ENCODE measurements at regions not wholly inside any gene's neighbourhood (a gene's known extent, or its start where the extent isn't known, plus 50 kb on each side); places are given as distances from the start of the nearest gene placed in this dataset.
"Not testable (repeated sequence)": the region's sequence is repeated elsewhere in the genome, so short reads cannot be mapped to it uniquely, and the experiment has no call there.

- no peak overlapping the region for H3K27ac Mint-ChIP-seq
- peaks cover 8% of the 10 kb centered on the region in 2 donors for H3K9me3 Mint-ChIP-seq
- no peak for DNase-seq (ENCODE audit: low spot score in 2 of 2)
- ATAC-seq, result no peak
- H3K36me3 Mint-ChIP-seq, result no peaks in the 10 kb centered on the region
These were observed 80.9 kb upstream of the ZNF469 start for GRCh38 chr16:88301886-88302285.

- Mint-ChIP-seq H3K9me3 (peaks cover 8% of the 10 kb centered on the region in 2 donors), H3K27ac (no peak overlapping the region), H3K36me3 (no peaks in the 10 kb centered on the region)
- no peak for DNase-seq (ENCODE audit: low spot score in 2 of 2)
- ATAC-seq, result no peak
These were observed 80.1 kb upstream of the ZNF469 start for GRCh38 chr16:88302666-88303065.

GRCh38 chr16:88303405-88303804 lies 79.4 kb upstream of the ZNF469 start:
- ATAC-seq, result no peak
- DNase-seq (ENCODE audit: low spot score in 2 of 2), result no peak
- peaks cover 8% of the 10 kb centered on the region in 2 donors for H3K9me3 Mint-ChIP-seq
- no peak overlapping the region for H3K27ac Mint-ChIP-seq
- H3K36me3 Mint-ChIP-seq, result no peaks in the 10 kb centered on the region

- DNase-seq (ENCODE audit: low spot score in 2 of 2) (no peak), ATAC-seq (no peak)
- Mint-ChIP-seq H3K27ac (no peak overlapping the region), H3K36me3 (no peaks in the 10 kb centered on the region), H3K9me3 (peaks cover 8% of the 10 kb centered on the region in 2 donors)
These were observed 78.6 kb upstream of the ZNF469 start for GRCh38 chr16:88303890-88304819.

- Mint-ChIP-seq H3K27ac (no peak overlapping the region), H3K9me3 (peaks cover 8% of the 10 kb centered on the region in 2 donors), H3K36me3 (no peaks in the 10 kb centered on the region)
- no peak for DNase-seq (ENCODE audit: low spot score in 2 of 2)
- ATAC-seq, result no peak
These were observed 77.6 kb upstream of the ZNF469 start for GRCh38 chr16:88305176-88305575.

GRCh38 chr16:88306411-88306810 lies 76.3 kb upstream of the ZNF469 start:
- Mint-ChIP-seq H3K36me3 (no peaks in the 10 kb centered on the region), H3K9me3 (peaks cover 8% of the 10 kb centered on the region in 2 donors), H3K27ac (no peak overlapping the region)
- DNase-seq (ENCODE audit: low spot score in 2 of 2), result no peak
- no peak for ATAC-seq

GRCh38 chr16:88306860-88307545 lies 75.8 kb upstream of the ZNF469 start:
- DNase-seq (ENCODE audit: low spot score in 2 of 2) (no peak), ATAC-seq (no peak)
- Mint-ChIP-seq H3K9me3 (peaks cover 12 to 13% of the 10 kb centered on the region in 2 donors), H3K36me3 (peaks cover 5% of the 10 kb centered on the region in 2 donors), H3K27ac (no peak overlapping the region)

GRCh38 chr16:88308441-88309173 lies 74.2 kb upstream of the ZNF469 start:
- ATAC-seq (no peak), DNase-seq (ENCODE audit: low spot score in 2 of 2) (no peak)
- H3K27ac Mint-ChIP-seq, result no peak overlapping the region
- peaks cover 17 to 21% of the 10 kb centered on the region in 2 donors for H3K9me3 Mint-ChIP-seq
- peaks cover 5 to 9% of the 10 kb centered on the region in 2 donors for H3K36me3 Mint-ChIP-seq

GRCh38 chr16:88309174-88309907 lies 73.4 kb upstream of the ZNF469 start:
- H3K9me3 Mint-ChIP-seq, result peaks cover 17 to 21% of the 10 kb centered on the region in 2 donors
- no peak for ATAC-seq
- no peak for DNase-seq (ENCODE audit: low spot score in 2 of 2)
- peaks cover 5 to 9% of the 10 kb centered on the region in 2 donors for H3K36me3 Mint-ChIP-seq
- no peak overlapping the region for H3K27ac Mint-ChIP-seq

- Mint-ChIP-seq H3K9me3 (peaks cover 17 to 21% of the 10 kb centered on the region in 2 donors), H3K27ac (no peak overlapping the region), H3K36me3 (peaks cover 5 to 9% of the 10 kb centered on the region in 2 donors)
- DNase-seq (ENCODE audit: low spot score in 2 of 2) (no peak), ATAC-seq (no peak)
These were observed 72.9 kb upstream of the ZNF469 start for GRCh38 chr16:88309908-88310265.

- no peak for ATAC-seq
- Mint-ChIP-seq H3K27ac (no peak overlapping the region), H3K36me3 (peaks cover 5 to 9% of the 10 kb centered on the region in 2 donors), H3K9me3 (peaks cover 9 to 13% of the 10 kb centered on the region in 2 donors)
- no peak for DNase-seq (ENCODE audit: low spot score in 2 of 2)
These were observed 71.8 kb upstream of the ZNF469 start for GRCh38 chr16:88310796-88311605.

- H3K9me3 Mint-ChIP-seq, result peaks cover 9 to 13% of the 10 kb centered on the region in 2 donors
- H3K27ac Mint-ChIP-seq; H3K36me3 Mint-ChIP-seq; ATAC-seq; DNase-seq (ENCODE audit: low spot score in 2 of 2): not testable (repeated sequence)
These were observed 70.9 kb upstream of the ZNF469 start for GRCh38 chr16:88311860-88312259.

GRCh38 chr16:88312732-88313131 lies 70.0 kb upstream of the ZNF469 start:
- DNase-seq (ENCODE audit: low spot score in 2 of 2) (no peak), ATAC-seq (no peak)
- Mint-ChIP-seq H3K9me3 (peaks cover 9 to 13% of the 10 kb centered on the region in 2 donors), H3K36me3 (peaks cover 5 to 9% of the 10 kb centered on the region in 2 donors), H3K27ac (no peak overlapping the region)

GRCh38 chr16:88314991-88315542 lies 67.7 kb upstream of the ZNF469 start:
- DNase-seq (ENCODE audit: low spot score in 2 of 2) (no peak), ATAC-seq (no peak)
- H3K9me3 Mint-ChIP-seq, result peaks cover 9 to 13% of the 10 kb centered on the region in 2 donors
- peaks cover 5 to 9% of the 10 kb centered on the region in 2 donors for H3K36me3 Mint-ChIP-seq
- no peak overlapping the region for H3K27ac Mint-ChIP-seq

- ATAC-seq, result no peak
- H3K9me3 Mint-ChIP-seq, result peaks cover 9 to 13% of the 10 kb centered on the region in 2 donors
- no peak for DNase-seq (ENCODE audit: low spot score in 2 of 2)
- no peak overlapping the region for H3K27ac Mint-ChIP-seq
- H3K36me3 Mint-ChIP-seq, result peaks cover 5 to 9% of the 10 kb centered on the region in 2 donors
These were observed 67.1 kb upstream of the ZNF469 start for GRCh38 chr16:88315543-88316105.
